Sigmoid colon (tissue), 6 donors: ENCODE measurements at regions not wholly inside any gene's neighbourhood (a gene's known extent, or its start where the extent isn't known, plus 50 kb on each side); places are given as distances from the start of the nearest gene placed in this dataset.

ENCODE experiments used
- DNase-seq: peaks from one replicate; pipeline ENCODE4 v3.0.0-alpha.2; 2019
- H3K27ac ChIP-seq, 4 donors: fragments of 200-600 bp; sonication (generic); one replicate each; pipeline ENCODE4 v1.5.1; 2016 to 2019; ENCODE audit warnings: mild to moderate bottlenecking in 1 of 4
- H3K27me3 ChIP-seq, 3 donors: fragments of 200-600 bp; sonication (generic); one replicate each; pipeline ENCODE4 v1.5.1; 2019; ENCODE audit warnings: mild to moderate bottlenecking in 1 of 3
- H3K36me3 ChIP-seq, 4 donors: fragments of 200-600 bp; sonication (generic); one replicate each; pipeline ENCODE4 v1.5.1; 2016 to 2019
- H3K4me1 ChIP-seq, 4 donors: fragments of 200-600 bp; sonication (generic); one replicate each; pipeline ENCODE4 v1.5.1; 2017 to 2019
- H3K4me3 ChIP-seq, 4 donors: fragments of 200-600 bp; sonication (generic); one replicate each; pipeline ENCODE4 v1.5.1; 2017 to 2019; ENCODE audit warnings: mild to moderate bottlenecking in 2 of 4, moderate library complexity in 1 of 4
- H3K9me3 ChIP-seq, 4 donors: fragments of 200-600 bp in 3 of 4; sonication (generic) in 3 of 4; one replicate each; pipeline versions ENCODE4 v1.5.1 to v1.6.1; 2013 to 2019
- EP300 ChIP-seq, 4 donors: sonication (generic); formaldehyde crosslinking; IDR thresholded peaks; one replicate each; pipeline ENCODE4 v1.6.1; 2017; ENCODE audit warnings: antibody characterized with exemption in 4 of 4
- POLR2A ChIP-seq, 2 donors: fragments of 450-650 bp; IDR thresholded peaks; one replicate each; pipeline ENCODE4 v1.6.1; 2016; ENCODE audit warnings: antibody characterized with exemption in 2 of 2, mild to moderate bottlenecking in 2 of 2, moderate library complexity in 2 of 2
- POLR2AphosphoS5 ChIP-seq, 4 donors: sonication (generic); formaldehyde crosslinking; IDR thresholded peaks; one replicate each; pipeline ENCODE4 v1.6.1; 2017; ENCODE audit warnings: antibody characterized with exemption in 4 of 4
- WGBS, 2 donors: extraction: QIAGEN DNeasy Blood & Tissue Kit; methylation state at CpG; one replicate each; pipeline ENCODE4 v1.1.7; 2013; 5-methylcytosine and 5-hydroxymethylcytosine counted together
- intact Hi-C: fragments of 100-400 bp; cut with DNase I; formaldehyde crosslinking; loops from one replicate; pipeline ENCODE4 v1.15.1; 2023
- TF ChIP-seq, protein P1 (sequence below), 4 experiments: fragments of 450-650 bp in 3 of 4; fragments of 200-600 bp in 1 of 4; IDR thresholded peaks; one replicate each; pipeline ENCODE4 v1.5.1; 2016 to 2019; ENCODE audit warnings: antibody characterized with exemption in 4 of 4, mild to moderate bottlenecking in 3 of 4, moderate library complexity in 2 of 4
- donor health status: healthy with polysubstance abuse.
- donor health status: healthy.

GRCh38 chr9:2337131-2337530 is 284.5 kb upstream of the VLDLR start:
- Histone ChIP-seq H3K4me1 (peaks cover 0 to 27% (median 24%) of the 10 kb centered on the region in 4 donors), H3K36me3 (no peaks in the 10 kb centered on the region), H3K27me3 (no peaks in the 10 kb centered on the region), H3K27ac (no peak overlapping the region), H3K9me3 (no peaks in the 10 kb centered on the region), H3K4me3 (no peak overlapping the region)
- no peak for DNase-seq
- TF ChIP-seq EP300 (IDR thresholded peaks at IDR 0.05) (no peak), POLR2AphosphoS5 (IDR thresholded peaks at IDR 0.05) (no peak), POLR2A (IDR thresholded peaks at IDR 0.05) (no peak)
- TF ChIP-seq, protein P1, sequence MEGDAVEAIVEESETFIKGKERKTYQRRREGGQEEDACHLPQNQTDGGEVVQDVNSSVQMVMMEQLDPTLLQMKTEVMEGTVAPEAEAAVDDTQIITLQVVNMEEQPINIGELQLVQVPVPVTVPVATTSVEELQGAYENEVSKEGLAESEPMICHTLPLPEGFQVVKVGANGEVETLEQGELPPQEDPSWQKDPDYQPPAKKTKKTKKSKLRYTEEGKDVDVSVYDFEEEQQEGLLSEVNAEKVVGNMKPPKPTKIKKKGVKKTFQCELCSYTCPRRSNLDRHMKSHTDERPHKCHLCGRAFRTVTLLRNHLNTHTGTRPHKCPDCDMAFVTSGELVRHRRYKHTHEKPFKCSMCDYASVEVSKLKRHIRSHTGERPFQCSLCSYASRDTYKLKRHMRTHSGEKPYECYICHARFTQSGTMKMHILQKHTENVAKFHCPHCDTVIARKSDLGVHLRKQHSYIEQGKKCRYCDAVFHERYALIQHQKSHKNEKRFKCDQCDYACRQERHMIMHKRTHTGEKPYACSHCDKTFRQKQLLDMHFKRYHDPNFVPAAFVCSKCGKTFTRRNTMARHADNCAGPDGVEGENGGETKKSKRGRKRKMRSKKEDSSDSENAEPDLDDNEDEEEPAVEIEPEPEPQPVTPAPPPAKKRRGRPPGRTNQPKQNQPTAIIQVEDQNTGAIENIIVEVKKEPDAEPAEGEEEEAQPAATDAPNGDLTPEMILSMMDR (IDR thresholded peaks at IDR 0.05): no peak
- intact Hi-C loops: no loop called here
- WGBS, 2 donors: 13 to 52% methylated on average over 2 of the region's 2 CpGs

DNA sequence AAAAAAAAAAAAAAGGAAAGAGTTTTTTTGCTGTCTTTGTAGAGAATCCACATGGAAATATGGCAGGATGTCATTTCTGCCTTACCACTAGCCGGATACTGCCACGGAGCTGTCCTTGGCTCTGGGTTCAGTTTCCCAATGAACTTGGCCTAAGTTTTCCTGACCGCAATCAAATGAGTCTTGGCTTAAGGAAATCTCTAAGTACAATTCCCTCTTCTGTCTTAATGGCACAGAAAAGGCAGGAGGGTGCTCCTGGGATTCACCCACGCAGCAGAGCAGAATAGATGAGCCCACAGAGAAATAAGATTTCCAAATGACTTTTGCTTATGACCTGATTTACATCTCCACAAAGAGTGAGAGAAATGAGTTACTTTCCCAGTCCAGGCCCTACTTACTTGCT is 284.0 kb upstream of the VLDLR start:
- no peak overlapping the region for H3K4me3 ChIP-seq
- no peaks in the 10 kb centered on the region for H3K36me3 ChIP-seq
- no peaks in the 10 kb centered on the region for H3K27me3 ChIP-seq
- 90 to 91% methylated on average over 4 of the region's 4 CpGs for WGBS, 2 donors
- TF ChIP-seq, protein P1 (IDR thresholded peaks at IDR 0.05): no peak
- no peak for TF ChIP-seq POLR2A (IDR thresholded peaks at IDR 0.05)
- no peak for TF ChIP-seq EP300 (IDR thresholded peaks at IDR 0.05)
- no peak for TF ChIP-seq POLR2AphosphoS5 (IDR thresholded peaks at IDR 0.05)
- peaks cover 0 to 27% (median 24%) of the 10 kb centered on the region in 4 donors for H3K4me1 ChIP-seq
- H3K9me3 ChIP-seq: no peaks in the 10 kb centered on the region
- H3K27ac ChIP-seq: no peak overlapping the region
- no peak for DNase-seq
- intact Hi-C loops: no loop called here

DNA sequence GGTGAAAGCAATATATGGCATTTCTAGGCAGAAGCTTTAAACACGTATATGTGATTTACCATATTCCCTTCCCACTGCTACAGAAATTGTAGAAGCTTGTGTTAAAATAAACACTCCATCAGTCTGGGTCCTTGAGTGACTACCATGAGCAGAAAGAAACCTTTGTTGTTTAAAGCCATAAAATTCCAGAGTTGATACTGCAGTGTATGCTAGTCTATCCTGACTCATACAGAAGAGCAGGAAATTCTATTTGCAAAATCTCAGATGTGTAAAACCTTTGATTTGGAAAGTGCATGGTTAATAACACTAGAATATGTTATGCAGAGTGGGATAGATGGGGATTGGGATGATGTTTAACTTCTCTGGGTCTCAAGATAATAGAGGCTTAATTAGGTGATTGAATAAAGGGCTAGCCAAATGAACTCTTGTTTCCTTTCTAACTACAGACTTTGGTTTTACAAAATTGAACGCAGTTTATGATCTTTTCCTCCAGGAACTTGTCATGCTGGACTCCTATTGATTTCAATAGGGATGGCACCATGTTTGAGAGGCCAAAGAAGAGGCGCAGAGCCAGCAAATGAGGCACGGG is 282.7 kb upstream of the VLDLR start:
- Histone ChIP-seq H3K27ac (no peak overlapping the region), H3K36me3 (no peaks in the 10 kb centered on the region), H3K4me1 (peaks cover 0 to 27% (median 24%) of the 10 kb centered on the region in 4 donors), H3K4me3 (no peak overlapping the region), H3K27me3 (no peaks in the 10 kb centered on the region), H3K9me3 (no peaks in the 10 kb centered on the region)
- TF ChIP-seq EP300 (IDR thresholded peaks at IDR 0.05) (no peak), POLR2A (IDR thresholded peaks at IDR 0.05) (no peak), POLR2AphosphoS5 (IDR thresholded peaks at IDR 0.05) (no peak)
- TF ChIP-seq, protein P1 (IDR thresholded peaks at IDR 0.05): no peak
- no peak for DNase-seq
- intact Hi-C loops: no loop called here
- WGBS, 2 donors: 63 to 81% methylated on average over 4 of the region's 4 CpGs

DNA sequence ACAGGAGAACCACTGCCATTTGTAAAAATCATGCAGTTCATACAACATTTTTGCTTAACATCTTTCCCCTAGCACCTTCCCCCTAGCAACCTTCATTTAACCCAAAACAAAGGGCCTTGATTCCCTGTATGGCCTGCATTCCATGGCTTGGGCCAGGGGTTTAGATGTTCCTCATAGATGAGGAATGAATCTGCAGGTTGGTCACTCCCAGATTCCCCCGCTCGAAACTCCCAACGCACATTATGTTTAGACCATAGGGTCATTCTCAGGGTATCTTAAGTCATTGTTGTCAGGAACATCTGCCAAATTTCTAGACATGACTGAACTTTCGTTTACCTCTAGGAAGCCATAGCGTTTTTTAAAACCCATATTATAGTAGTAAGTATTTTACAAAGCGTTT is 282.2 kb upstream of the VLDLR start:
- no peaks in the 10 kb centered on the region for H3K9me3 ChIP-seq
- DNase-seq: no peak
- no peaks in the 10 kb centered on the region for H3K36me3 ChIP-seq
- no peak overlapping the region for H3K4me3 ChIP-seq
- H3K4me1 ChIP-seq: peaks cover 0 to 27% (median 24%) of the 10 kb centered on the region in 4 donors
- TF ChIP-seq EP300 (IDR thresholded peaks at IDR 0.05) (no peak), POLR2AphosphoS5 (IDR thresholded peaks at IDR 0.05) (no peak), POLR2A (IDR thresholded peaks at IDR 0.05) (no peak)
- TF ChIP-seq, protein P1 (IDR thresholded peaks at IDR 0.05): no peak
- intact Hi-C loops: no loop called here
- H3K27me3 ChIP-seq: no peaks in the 10 kb centered on the region
- no peak overlapping the region for H3K27ac ChIP-seq
- 87 to 89% methylated on average over 6 of the region's 6 CpGs for WGBS, 2 donors
